MM.1S (cell line): ENCODE measurements at regions not wholly inside any gene's neighbourhood (a gene's known extent, or its start where the extent isn't known, plus 50 kb on each side); places are given as distances from the start of the nearest gene placed in this dataset.

Experiments
- DNase-seq: peaks from one replicate; pipeline ENCODE4 v3.0.0-alpha.2; 2015
- H2AFZ ChIP-seq: fragments of 300-600 bp; sonication (generic); 2 replicates; pipeline ENCODE4 v1.6.0; 2016; ENCODE audit warnings: antibody characterized with exemption, low read length
- H3F3A ChIP-seq: fragments of 300-600 bp; sonication (generic); 2 replicates; pipeline ENCODE4 v1.6.1; 2016; ENCODE audit warnings: mild to moderate bottlenecking, antibody characterized with exemption, low read length, moderate library complexity, mixed read lengths; ENCODE audit not compliant: insufficient read depth
- H3K27ac ChIP-seq: fragments of 300-600 bp; sonication (generic); 2 replicates; pipeline ENCODE4 v1.5.1; 2016; ENCODE audit warnings: mild to moderate bottlenecking, low read length
- H3K27me3 ChIP-seq: fragments of 300-600 bp; sonication (generic); replicated peaks from 2 replicates; pipeline ENCODE4 v1.6.0; 2016; ENCODE audit warnings: low read length; ENCODE audit not compliant: insufficient read depth
- H3K36me3 ChIP-seq: fragments of 300-600 bp; sonication (generic); replicated peaks from 2 replicates; pipeline ENCODE4 v1.6.1; 2016; ENCODE audit warnings: mild to moderate bottlenecking, low read length, mixed read lengths; ENCODE audit not compliant: insufficient read depth
- H3K4me1 ChIP-seq: fragments of 300-600 bp; sonication (generic); 2 replicates; pipeline ENCODE4 v1.6.1; 2016; ENCODE audit warnings: low read length, mixed read lengths
- H3K4me2 ChIP-seq: fragments of 300-600 bp; sonication (generic); 2 replicates; pipeline ENCODE4 v1.6.0; 2016; ENCODE audit warnings: low read depth, low read length
- H3K4me3 ChIP-seq: fragments of 300-600 bp; sonication (generic); 2 replicates; pipeline ENCODE4 v1.5.1; 2016; ENCODE audit warnings: low read length, mixed read lengths
- H3K79me2 ChIP-seq: fragments of 300-600 bp; sonication (generic); 2 replicates; pipeline ENCODE4 v1.6.1; 2016; ENCODE audit warnings: mixed run types, low read length, mixed read lengths
- H3K9ac ChIP-seq: fragments of 300-600 bp; sonication (generic); 2 replicates; pipeline ENCODE4 v1.6.1; 2016; ENCODE audit warnings: low read length, mixed read lengths
- H3K9me2 ChIP-seq: fragments of 300-600 bp; sonication (generic); replicated peaks from 2 replicates; pipeline ENCODE4 v1.6.1; 2016; ENCODE audit warnings: mild to moderate bottlenecking, low read length, mixed read lengths; ENCODE audit not compliant: insufficient read depth
- H3K9me3 ChIP-seq: fragments of 300-600 bp; sonication (generic); replicated peaks from 2 replicates; pipeline ENCODE4 v1.6.1; 2016; ENCODE audit warnings: mild to moderate bottlenecking, low read length, mixed read lengths; ENCODE audit not compliant: insufficient read depth
- H4K20me1 ChIP-seq: fragments of 300-600 bp; sonication (generic); 2 replicates; pipeline ENCODE4 v1.6.1; 2016; ENCODE audit warnings: mild to moderate bottlenecking, low read length, moderate library complexity, mixed read lengths; ENCODE audit not compliant: insufficient read depth
- EZH2 ChIP-seq: fragments of 300-600 bp; sonication (generic); optimal IDR thresholded peaks from 2 replicates; pipeline ENCODE3; 2017; ENCODE audit warnings: low read depth, mild to moderate bottlenecking, antibody characterized with exemption, low read length, mixed read lengths
- EZH2phosphoT487 ChIP-seq: fragments of 300-600 bp; sonication (generic); IDR thresholded peaks from 2 replicates; pipeline ENCODE4 v1.6.1; 2018; ENCODE audit warnings: antibody characterized with exemption, low read length
- TF ChIP-seq, protein P1 (sequence below): fragments of 300-600 bp; sonication (generic); IDR thresholded peaks from 2 replicates; pipeline ENCODE4 v1.5.1; 2016; ENCODE audit warnings: antibody characterized with exemption, low read length, mixed read lengths

DNA sequence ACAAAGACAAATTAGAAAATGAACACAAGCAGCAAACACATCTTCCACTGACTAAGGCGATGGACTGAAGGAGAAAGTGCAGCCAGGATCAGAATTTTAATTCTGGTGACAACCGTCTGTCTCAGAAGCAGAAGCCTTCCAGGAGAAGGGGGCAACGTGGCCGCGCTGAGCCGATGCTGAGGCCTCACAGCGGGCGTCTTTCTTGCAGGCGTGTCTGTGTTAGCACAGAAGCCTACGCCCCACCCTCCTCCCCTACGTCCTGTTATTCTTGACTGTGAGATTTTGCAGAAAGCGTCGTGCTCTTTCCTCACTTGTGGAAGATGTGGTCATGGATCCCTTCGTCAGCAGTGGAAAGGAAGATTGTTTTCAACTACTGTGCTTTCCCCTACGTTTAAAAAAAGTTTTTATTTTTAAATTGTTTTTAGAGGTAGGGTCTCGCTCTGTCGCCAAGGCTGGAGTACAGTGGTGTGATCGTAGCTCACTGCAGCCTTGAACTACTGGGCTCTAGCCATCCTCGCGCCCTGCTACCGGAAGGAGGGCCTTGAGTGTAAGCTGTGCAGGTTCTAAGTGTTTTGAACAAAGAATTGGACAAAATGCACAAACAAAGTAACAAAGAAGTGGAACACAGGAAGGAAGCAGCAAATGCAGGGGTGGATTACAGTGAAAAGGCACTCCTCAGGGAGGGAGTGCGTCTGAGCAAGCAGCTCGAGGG lies 422.0 kb downstream of the GALR1 start:
- Histone ChIP-seq H3K27ac (no peak overlapping the region), H4K20me1 (no peaks in the 10 kb centered on the region), H3F3A (no peaks in the 10 kb centered on the region), H3K9me2 (no peaks in the 10 kb centered on the region), H3K4me2 (no peak overlapping the region), H3K9ac (no peak overlapping the region), H2AFZ (no peak overlapping the region), H3K79me2 (no peaks in the 10 kb centered on the region), H3K36me3 (no peaks in the 10 kb centered on the region), H3K4me3 (no peak overlapping the region), H3K27me3 (no peaks in the 10 kb centered on the region), H3K4me1 (no peaks in the 10 kb centered on the region), H3K9me3 (no peaks in the 10 kb centered on the region)
- no peak for DNase-seq
- TF ChIP-seq EZH2phosphoT487: no peak

DNA sequence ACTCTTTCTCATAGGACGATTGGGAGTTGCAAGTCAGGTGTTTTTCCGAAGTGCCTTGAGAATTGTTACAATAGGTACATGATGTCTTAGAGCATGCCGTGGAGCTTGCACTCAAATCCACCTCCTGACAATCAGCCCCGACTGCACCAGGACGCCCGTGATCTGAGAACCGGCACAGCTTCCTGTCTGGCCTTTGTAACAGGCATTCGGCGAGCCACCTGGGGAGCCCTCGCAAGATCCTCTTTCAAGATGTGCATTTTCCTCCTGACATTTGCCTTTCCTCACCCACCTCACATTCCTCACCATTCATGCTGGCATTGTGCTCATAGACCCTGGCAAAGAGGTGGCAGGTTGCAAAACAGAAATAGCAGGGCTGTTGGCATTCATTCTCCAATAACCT lies 427.3 kb downstream of the GALR1 start:
- Histone ChIP-seq H4K20me1 (no peaks in the 10 kb centered on the region), H3K4me1 (no peaks in the 10 kb centered on the region), H3K9me2 (no peaks in the 10 kb centered on the region), H3K36me3 (no peaks in the 10 kb centered on the region), H3F3A (no peaks in the 10 kb centered on the region), H3K9ac (no peak overlapping the region), H2AFZ (no peak overlapping the region), H3K79me2 (no peaks in the 10 kb centered on the region), H3K27ac (no peak overlapping the region), H3K4me3 (no peak overlapping the region), H3K9me3 (no peaks in the 10 kb centered on the region), H3K4me2 (no peak overlapping the region), H3K27me3 (no peaks in the 10 kb centered on the region)
- no peak for TF ChIP-seq EZH2
- TF ChIP-seq, protein P1, sequence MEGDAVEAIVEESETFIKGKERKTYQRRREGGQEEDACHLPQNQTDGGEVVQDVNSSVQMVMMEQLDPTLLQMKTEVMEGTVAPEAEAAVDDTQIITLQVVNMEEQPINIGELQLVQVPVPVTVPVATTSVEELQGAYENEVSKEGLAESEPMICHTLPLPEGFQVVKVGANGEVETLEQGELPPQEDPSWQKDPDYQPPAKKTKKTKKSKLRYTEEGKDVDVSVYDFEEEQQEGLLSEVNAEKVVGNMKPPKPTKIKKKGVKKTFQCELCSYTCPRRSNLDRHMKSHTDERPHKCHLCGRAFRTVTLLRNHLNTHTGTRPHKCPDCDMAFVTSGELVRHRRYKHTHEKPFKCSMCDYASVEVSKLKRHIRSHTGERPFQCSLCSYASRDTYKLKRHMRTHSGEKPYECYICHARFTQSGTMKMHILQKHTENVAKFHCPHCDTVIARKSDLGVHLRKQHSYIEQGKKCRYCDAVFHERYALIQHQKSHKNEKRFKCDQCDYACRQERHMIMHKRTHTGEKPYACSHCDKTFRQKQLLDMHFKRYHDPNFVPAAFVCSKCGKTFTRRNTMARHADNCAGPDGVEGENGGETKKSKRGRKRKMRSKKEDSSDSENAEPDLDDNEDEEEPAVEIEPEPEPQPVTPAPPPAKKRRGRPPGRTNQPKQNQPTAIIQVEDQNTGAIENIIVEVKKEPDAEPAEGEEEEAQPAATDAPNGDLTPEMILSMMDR: no peak
- no peak for DNase-seq

DNA sequence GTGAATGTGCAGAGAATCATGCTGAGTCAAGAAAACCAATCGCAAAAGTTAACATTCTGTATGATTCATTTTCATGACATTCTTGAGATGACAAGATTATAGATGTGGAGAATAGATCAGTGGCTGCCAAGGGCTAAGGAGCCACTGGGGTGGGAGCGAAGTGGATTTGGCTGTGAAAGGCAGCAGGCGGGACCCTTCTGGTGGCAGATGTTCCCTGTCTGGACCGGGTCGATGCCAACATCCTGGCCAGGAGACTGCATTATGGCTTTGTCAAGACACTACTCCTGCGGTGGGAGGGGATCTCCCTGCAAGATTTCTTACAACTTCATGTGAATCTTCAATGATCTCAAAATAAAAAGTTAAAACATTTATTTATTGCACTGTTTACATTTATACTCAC lies 427.9 kb downstream of the GALR1 start:
- Histone ChIP-seq H3K36me3 (no peaks in the 10 kb centered on the region), H3F3A (no peaks in the 10 kb centered on the region), H3K27ac (no peak overlapping the region), H3K27me3 (no peaks in the 10 kb centered on the region), H4K20me1 (no peaks in the 10 kb centered on the region), H3K9ac (no peak overlapping the region), H3K79me2 (no peaks in the 10 kb centered on the region), H3K4me2 (no peak overlapping the region), H3K9me2 (no peaks in the 10 kb centered on the region), H3K9me3 (no peaks in the 10 kb centered on the region), H2AFZ (no peak overlapping the region), H3K4me3 (no peak overlapping the region), H3K4me1 (no peaks in the 10 kb centered on the region)
- no peak for TF ChIP-seq EZH2phosphoT487
- TF ChIP-seq EZH2: no peak
- TF ChIP-seq, protein P1: no peak
- no peak for DNase-seq

DNA sequence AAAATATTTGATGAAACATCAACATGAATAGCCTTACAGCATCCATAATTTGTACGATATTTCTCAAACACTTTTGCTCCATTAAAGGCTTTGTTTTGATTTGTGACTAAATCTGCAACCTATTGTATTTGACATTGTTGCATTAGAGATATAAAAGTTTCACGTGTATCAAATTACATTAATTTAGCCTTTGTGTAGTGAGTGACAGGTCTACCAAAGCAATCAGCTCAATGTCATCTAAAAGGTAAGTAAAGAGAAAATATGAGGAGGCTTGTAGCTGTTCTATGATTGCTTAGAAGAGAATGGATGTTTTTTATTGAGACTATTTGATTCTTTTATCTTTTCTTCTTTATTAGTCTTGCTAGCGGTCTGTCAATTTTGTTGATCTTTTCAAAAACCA lies 430.2 kb downstream of the GALR1 start:
- Histone ChIP-seq H3K36me3 (no peaks in the 10 kb centered on the region), H3K4me2 (no peak overlapping the region), H3K27me3 (no peaks in the 10 kb centered on the region), H3K4me1 (no peaks in the 10 kb centered on the region), H3K79me2 (no peaks in the 10 kb centered on the region), H3K27ac (no peak overlapping the region), H2AFZ (no peak overlapping the region), H3K9me2 (no peaks in the 10 kb centered on the region), H3K4me3 (no peak overlapping the region), H3K9ac (no peak overlapping the region), H3K9me3 (no peaks in the 10 kb centered on the region), H4K20me1 (no peaks in the 10 kb centered on the region), H3F3A (no peaks in the 10 kb centered on the region)
- TF ChIP-seq EZH2 (no peak), EZH2phosphoT487 (no peak)
- TF ChIP-seq, protein P1: no peak
- no peak for DNase-seq
